NCI-H2029 (cell line): ENCODE measurements at regions not wholly inside any gene's neighbourhood (a gene's known extent, or its start where the extent isn't known, plus 50 kb on each side); places are given as distances from the start of the nearest gene placed in this dataset.
A peak's percentile ranks its signal among the peaks of the same experiment; 100 is the strongest.

Experiments used
- DNase-seq: peaks from one replicate; lab custom pipeline; 2025; lab: John Stamatoyannopoulos, UW

GRCh38 chr15:69895202-69895601, 202.5 kb downstream of the TLE3 start:
- no peak for DNase-seq

- DNase-seq = no peak
Observed at GRCh38 chr15:69896606-69897005, 201.1 kb downstream of the TLE3 start.

- DNase-seq = no peak
Observed at GRCh38 chr15:69897061-69897460, 200.7 kb downstream of the TLE3 start.

GRCh38 chr15:69897471-69898237, 200.1 kb downstream of the TLE3 start:
- no peak for DNase-seq

GRCh38 chr15:69898243-69898642, 199.5 kb downstream of the TLE3 start:
- no peak for DNase-seq

GRCh38 chr15:69902414-69903062, 195.2 kb downstream of the TLE3 start:
- no peak for DNase-seq

- no peak for DNase-seq
Observed at GRCh38 chr15:69903470-69904469, 193.9 kb downstream of the TLE3 start.

- DNase-seq = no peak
Observed at GRCh38 chr15:69906256-69907185, 191.2 kb downstream of the TLE3 start.

- DNase-seq = no peak
Observed at GRCh38 chr15:69908060-69908459, 189.7 kb downstream of the TLE3 start.

GRCh38 chr15:69908590-69909420, 188.9 kb downstream of the TLE3 start:
- peak; percentile 71 for DNase-seq

GRCh38 chr15:69909719-69910444, 187.8 kb downstream of the TLE3 start:
- DNase-seq = no peak

GRCh38 chr15:69910514-69910913, 187.2 kb downstream of the TLE3 start:
- DNase-seq = no peak

- DNase-seq = no peak
Observed at GRCh38 chr15:69912116-69912515, 185.6 kb downstream of the TLE3 start.

- no peak for DNase-seq
Observed at GRCh38 chr15:69914040-69914439, 183.7 kb downstream of the TLE3 start.

- DNase-seq = peak; percentile 21
Observed at GRCh38 chr15:69914960-69915359, 182.8 kb downstream of the TLE3 start.

GRCh38 chr15:69916169-69916785, 181.4 kb downstream of the TLE3 start:
- DNase-seq = no peak

- DNase-seq = no peak
Observed at GRCh38 chr15:69917056-69917455, 180.7 kb downstream of the TLE3 start.

- peak; percentile 24 for DNase-seq
Observed at GRCh38 chr15:69919816-69920215, 177.9 kb downstream of the TLE3 start.

GRCh38 chr15:69920221-69920620, 177.5 kb downstream of the TLE3 start:
- DNase-seq = no peak
